ENCODE measurements at regions not wholly inside any gene's neighbourhood (a gene's known extent, or its start where the extent isn't known, plus 50 kb on each side); places are given as distances from the start of the nearest gene placed in this dataset.

DNA sequence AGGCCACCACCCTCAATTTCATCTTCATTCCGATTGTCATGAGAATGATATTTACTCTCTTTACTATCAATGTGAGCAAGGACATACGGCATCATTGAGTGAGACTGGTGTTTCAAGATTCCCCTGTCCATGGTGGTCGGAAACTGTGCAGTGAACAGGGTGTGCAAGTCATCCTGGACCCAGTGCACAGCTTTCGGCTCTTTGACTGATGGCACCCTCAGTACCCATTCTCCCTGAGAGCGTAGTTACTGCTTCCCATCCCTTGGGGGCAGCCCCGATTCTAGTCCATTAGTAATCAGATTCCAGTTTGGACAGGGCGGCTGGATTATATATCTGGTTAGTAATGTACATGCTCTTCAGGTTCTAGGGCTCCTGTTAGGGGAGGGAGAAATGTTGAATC, 61.7 kb upstream of the SUB1 start:
- TF ChIP-seq POLR2A (IDR thresholded peaks at IDR 0.05; ENCODE audit: low read length) (no peak), GATA1 (IDR thresholded peaks at IDR 0.05; ENCODE audit: low read depth, low read length) (no peak)

All from erythroblast (primary cell).